Neural cell (in vitro differentiated cells): ENCODE measurements at regions not wholly inside any gene's neighbourhood (a gene's known extent, or its start where the extent isn't known, plus 50 kb on each side); places are given as distances from the start of the nearest gene placed in this dataset.

ENCODE experiments used
- EP300 ChIP-seq: fragments of 450-650 bp; conservative IDR thresholded peaks from 2 replicates; pipeline ENCODE4 v1.6.1; 2014; ENCODE audit warnings: antibody characterized with exemption, mild to moderate bottlenecking, moderate library complexity; ENCODE audit not compliant: poor library complexity, severe bottlenecking
- RAD21 ChIP-seq: fragments of 450-650 bp; conservative IDR thresholded peaks from 2 replicates; pipeline ENCODE4 v1.6.1; 2014; ENCODE audit warnings: antibody characterized with exemption, mild to moderate bottlenecking, moderate library complexity
- REST ChIP-seq: IDR thresholded peaks from 2 replicates; pipeline ENCODE4 v1.6.1; 2012; ENCODE audit warnings: borderline replicate concordance
- TF ChIP-seq, protein P1 (sequence below): fragments of 450-650 bp; IDR thresholded peaks from 2 replicates; pipeline ENCODE4 v1.5.1; 2014; ENCODE audit warnings: antibody characterized with exemption, mild to moderate bottlenecking, moderate library complexity; ENCODE audit not compliant: poor library complexity, severe bottlenecking

DNA sequence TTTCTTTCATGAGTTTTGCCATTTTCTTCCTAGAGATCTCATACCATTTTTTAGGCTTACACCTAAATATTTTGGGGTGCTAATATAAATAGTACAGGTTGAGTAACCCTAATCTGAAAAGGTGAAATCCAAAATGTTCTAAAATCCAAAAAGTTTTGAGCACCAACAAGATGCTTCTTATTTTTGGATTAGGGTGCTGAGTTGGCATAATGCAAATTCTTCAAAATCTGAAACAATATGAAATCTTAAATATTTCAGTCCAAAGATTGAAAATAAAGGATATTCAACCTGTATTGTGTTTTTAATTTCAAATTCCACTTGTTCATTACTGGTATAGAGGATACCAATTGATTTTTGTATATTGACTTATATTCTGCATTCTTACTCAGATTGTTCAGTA, 51.1 kb upstream of the KCNK2 start:
- TF ChIP-seq, protein P1, sequence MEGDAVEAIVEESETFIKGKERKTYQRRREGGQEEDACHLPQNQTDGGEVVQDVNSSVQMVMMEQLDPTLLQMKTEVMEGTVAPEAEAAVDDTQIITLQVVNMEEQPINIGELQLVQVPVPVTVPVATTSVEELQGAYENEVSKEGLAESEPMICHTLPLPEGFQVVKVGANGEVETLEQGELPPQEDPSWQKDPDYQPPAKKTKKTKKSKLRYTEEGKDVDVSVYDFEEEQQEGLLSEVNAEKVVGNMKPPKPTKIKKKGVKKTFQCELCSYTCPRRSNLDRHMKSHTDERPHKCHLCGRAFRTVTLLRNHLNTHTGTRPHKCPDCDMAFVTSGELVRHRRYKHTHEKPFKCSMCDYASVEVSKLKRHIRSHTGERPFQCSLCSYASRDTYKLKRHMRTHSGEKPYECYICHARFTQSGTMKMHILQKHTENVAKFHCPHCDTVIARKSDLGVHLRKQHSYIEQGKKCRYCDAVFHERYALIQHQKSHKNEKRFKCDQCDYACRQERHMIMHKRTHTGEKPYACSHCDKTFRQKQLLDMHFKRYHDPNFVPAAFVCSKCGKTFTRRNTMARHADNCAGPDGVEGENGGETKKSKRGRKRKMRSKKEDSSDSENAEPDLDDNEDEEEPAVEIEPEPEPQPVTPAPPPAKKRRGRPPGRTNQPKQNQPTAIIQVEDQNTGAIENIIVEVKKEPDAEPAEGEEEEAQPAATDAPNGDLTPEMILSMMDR: no peak
- TF ChIP-seq EP300 (no peak), REST (no peak), RAD21 (no peak)
